ENCODE measurements at regions not wholly inside any gene's neighbourhood (a gene's known extent, or its start where the extent isn't known, plus 50 kb on each side); places are given as distances from the start of the nearest gene placed in this dataset.

DNA sequence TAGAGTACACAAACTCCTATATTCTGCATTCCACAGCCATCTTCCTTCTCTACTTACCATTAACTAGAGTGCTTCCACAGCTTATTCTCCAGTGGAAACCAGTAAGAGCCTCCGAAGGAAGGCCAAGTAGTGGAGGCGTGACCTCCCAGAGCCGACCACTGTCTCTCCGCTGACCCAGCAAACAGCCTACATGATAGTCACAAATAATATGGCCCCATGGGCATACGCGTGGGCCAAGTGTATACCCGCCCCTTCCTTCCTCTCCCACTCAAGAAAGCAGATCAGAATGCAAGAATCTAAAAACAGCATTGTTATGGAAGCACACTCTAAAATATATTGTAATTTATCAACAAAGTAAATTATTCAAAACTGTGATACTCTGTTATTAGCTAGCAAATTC, 526.6 kb upstream of the JARID2 start:
- H3K9me3 ChIP-seq: no peaks in the 10 kb centered on the region
- no peaks in the 10 kb centered on the region for H3K36me3 ChIP-seq
- DNase-seq (ENCODE audit: extremely low spot score): no peak
- no peak overlapping the region for H3K4me3 ChIP-seq
- 74% methylated on average over 7 of the region's 7 CpGs for WGBS
- no peak overlapping the region for H3K27ac ChIP-seq (replicated peaks in 1 of 4)
- TF ChIP-seq EP300 (IDR thresholded peaks at IDR 0.05) (no peak), POLR2A (IDR thresholded peaks at IDR 0.05; ENCODE audit: low read depth) (no peak), POLR2AphosphoS5 (IDR thresholded peaks at IDR 0.05) (no peak)
- TF ChIP-seq, protein P1, sequence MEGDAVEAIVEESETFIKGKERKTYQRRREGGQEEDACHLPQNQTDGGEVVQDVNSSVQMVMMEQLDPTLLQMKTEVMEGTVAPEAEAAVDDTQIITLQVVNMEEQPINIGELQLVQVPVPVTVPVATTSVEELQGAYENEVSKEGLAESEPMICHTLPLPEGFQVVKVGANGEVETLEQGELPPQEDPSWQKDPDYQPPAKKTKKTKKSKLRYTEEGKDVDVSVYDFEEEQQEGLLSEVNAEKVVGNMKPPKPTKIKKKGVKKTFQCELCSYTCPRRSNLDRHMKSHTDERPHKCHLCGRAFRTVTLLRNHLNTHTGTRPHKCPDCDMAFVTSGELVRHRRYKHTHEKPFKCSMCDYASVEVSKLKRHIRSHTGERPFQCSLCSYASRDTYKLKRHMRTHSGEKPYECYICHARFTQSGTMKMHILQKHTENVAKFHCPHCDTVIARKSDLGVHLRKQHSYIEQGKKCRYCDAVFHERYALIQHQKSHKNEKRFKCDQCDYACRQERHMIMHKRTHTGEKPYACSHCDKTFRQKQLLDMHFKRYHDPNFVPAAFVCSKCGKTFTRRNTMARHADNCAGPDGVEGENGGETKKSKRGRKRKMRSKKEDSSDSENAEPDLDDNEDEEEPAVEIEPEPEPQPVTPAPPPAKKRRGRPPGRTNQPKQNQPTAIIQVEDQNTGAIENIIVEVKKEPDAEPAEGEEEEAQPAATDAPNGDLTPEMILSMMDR (IDR thresholded peaks at IDR 0.05): no peak
- intact Hi-C loops (cut with DNase I): loop anchor here (10.0 kb wide), 1 partner anchor 126 kb away; no protein-coding TSS in a partner anchor
- peaks cover 11 to 22% (median 19%) of the 10 kb centered on the region in 4 donors for H3K4me1 ChIP-seq
- no peaks in the 10 kb centered on the region for H3K27me3 ChIP-seq

DNA sequence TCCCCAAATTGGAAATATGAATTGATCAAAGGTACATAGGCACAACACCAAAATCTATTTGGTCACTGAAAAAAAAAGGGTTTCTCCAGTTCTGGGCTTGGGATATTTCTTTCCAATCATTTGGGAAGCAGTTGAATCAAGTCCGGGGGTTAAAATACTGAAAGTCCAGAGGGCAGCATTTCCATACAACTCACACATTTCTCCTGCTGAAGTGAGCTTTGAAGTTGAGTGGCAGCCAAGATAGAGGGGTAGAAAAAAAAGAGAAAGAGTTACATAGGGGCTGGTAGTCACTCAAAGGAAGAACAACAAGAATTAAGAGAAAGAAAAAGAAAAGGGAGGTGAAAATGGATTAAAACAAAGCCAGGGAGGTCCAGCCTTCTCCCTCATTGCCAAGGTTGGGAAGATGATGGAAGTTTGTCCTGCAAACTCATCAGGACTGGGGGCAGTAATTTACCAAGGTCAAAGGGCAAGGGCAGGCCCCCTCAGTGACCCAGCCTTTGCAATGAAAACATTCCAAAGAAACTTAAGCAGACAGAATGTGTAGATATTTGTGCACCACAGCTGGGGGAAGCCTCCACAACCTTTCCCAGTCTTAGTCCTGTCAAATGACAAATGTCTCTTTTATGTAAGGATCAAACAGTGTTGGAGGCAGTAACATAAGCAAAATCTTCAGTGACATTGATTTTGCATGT, 525.3 kb upstream of the JARID2 start:
- DNase-seq (ENCODE audit: extremely low spot score): no peak
- Histone ChIP-seq H3K4me3 (no peak overlapping the region), H3K27ac (replicated peaks in 1 of 4) (peak overlapping the region in 2 of 4 donors; percentile 22 to 40), H3K36me3 (no peaks in the 10 kb centered on the region), H3K27me3 (no peaks in the 10 kb centered on the region), H3K9me3 (no peaks in the 10 kb centered on the region), H3K4me1 (peaks cover 11 to 22% (median 19%) of the 10 kb centered on the region in 4 donors)
- intact Hi-C loops (cut with DNase I): no loop called here
- WGBS: 73% methylated on average over 1 of the region's 1 CpG
- TF ChIP-seq, protein P1 (IDR thresholded peaks at IDR 0.05): no peak
- TF ChIP-seq POLR2A (IDR thresholded peaks at IDR 0.05; ENCODE audit: low read depth) (no peak), POLR2AphosphoS5 (IDR thresholded peaks at IDR 0.05) (no peak), EP300 (IDR thresholded peaks at IDR 0.05) (no peak)

DNA sequence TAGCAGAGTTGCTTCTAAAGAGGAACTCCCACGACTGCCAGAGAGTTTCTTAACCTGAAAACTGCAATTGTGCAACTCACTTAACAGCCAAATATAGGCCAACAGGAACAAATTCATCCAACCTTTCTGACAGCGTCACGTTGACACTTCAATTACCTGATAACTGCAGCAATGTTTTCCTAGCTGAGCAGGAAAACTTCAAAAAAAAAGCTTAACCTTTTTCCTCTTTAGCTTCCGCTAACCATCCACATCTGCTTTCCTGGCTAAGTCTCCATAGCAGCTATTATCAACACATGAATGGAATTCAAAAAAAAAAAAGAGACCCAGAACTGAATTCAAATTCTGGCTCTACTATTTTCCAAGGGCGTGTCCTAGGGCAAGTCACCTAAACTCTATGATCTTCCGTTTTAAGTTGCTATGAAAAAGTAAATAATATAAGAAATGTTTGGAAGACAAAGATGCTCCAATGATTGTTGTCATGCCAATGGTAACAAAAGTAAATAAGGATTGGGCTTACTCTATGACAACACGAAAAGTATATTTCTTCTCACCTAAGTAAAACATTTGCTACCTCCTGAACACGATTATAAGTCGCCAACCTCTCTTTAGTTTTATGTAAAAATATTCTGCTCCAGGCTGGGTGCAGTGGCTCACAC, 524.6 kb upstream of the JARID2 start:
- H3K27me3 ChIP-seq: no peaks in the 10 kb centered on the region
- intact Hi-C loops (cut with DNase I): no loop called here
- peaks cover 11 to 22% (median 19%) of the 10 kb centered on the region in 4 donors for H3K4me1 ChIP-seq
- TF ChIP-seq POLR2A (IDR thresholded peaks at IDR 0.05; ENCODE audit: low read depth) (no peak), POLR2AphosphoS5 (IDR thresholded peaks at IDR 0.05) (peak; percentile 34 to 52)
- H3K4me3 ChIP-seq: no peak overlapping the region
- H3K9me3 ChIP-seq: no peaks in the 10 kb centered on the region
- no peak for DNase-seq (ENCODE audit: extremely low spot score)
- no peaks in the 10 kb centered on the region for H3K36me3 ChIP-seq
- peak overlapping the region in 1 of 4 donors; percentile 40 for H3K27ac ChIP-seq (replicated peaks in 1 of 4)
- WGBS: 42% methylated on average over 9 of the region's 9 CpGs

DNA sequence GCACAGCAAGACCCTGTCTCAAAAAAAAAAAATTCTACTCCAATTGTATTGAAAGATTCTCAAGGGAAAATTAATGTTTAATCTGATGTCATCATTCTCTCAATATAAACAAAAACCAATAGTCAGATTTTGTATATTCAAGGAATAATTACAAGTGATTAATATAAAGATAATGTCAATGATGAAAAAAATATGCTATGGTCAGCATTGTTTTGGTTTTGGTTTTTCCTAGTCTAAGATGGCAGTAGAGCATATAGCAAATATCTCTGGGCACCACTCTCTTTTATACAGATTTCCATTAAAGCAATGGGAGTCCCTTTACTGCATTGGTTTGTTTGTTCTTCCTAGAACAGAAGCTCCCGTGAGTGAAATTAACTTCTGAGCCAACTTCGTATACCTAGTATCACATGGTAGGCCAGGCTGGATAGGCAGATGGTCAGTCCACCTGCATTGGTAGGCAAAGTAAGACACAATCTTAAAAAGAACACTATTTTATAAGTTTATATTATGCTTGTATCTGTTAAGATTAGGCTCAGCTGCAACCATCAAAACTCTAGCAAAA, 523.8 kb upstream of the JARID2 start:
- no peak for DNase-seq (ENCODE audit: extremely low spot score)
- intact Hi-C loops (cut with DNase I): no loop called here
- H3K36me3 ChIP-seq: no peaks in the 10 kb centered on the region
- H3K27ac ChIP-seq (replicated peaks in 1 of 4): no peak overlapping the region
- peaks cover 11 to 22% (median 19%) of the 10 kb centered on the region in 4 donors for H3K4me1 ChIP-seq
- TF ChIP-seq EP300 (IDR thresholded peaks at IDR 0.05) (no peak), POLR2A (IDR thresholded peaks at IDR 0.05; ENCODE audit: low read depth) (no peak), POLR2AphosphoS5 (IDR thresholded peaks at IDR 0.05) (no peak)
- TF ChIP-seq, protein P1 (IDR thresholded peaks at IDR 0.05): no peak
- H3K9me3 ChIP-seq: no peaks in the 10 kb centered on the region
- WGBS: 80% methylated on average over 2 of the region's 2 CpGs
- no peaks in the 10 kb centered on the region for H3K27me3 ChIP-seq
- H3K4me3 ChIP-seq: no peak overlapping the region

DNA sequence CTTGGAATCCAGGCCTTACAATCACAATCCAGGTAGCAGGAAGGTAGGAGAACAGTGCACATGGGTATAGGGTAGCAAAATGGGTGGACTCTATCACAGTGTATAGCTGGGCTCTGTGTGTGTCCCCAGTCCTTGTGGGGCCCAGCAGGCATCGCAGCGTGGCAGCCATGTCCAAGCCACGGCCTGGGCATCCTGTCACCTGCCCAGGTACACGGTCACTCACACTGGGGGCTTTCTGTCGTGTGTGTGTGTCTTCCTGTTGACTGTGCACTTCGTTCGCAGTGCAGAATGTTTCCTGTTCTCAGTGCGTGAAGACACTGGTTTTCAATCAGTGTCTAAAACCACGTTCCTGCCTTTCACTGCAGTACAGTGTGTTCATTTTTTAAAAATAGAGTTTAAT, 523.2 kb upstream of the JARID2 start:
- 89% methylated on average over 9 of the region's 9 CpGs for WGBS
- H3K4me1 ChIP-seq: peaks cover 11 to 22% (median 19%) of the 10 kb centered on the region in 4 donors
- H3K36me3 ChIP-seq: no peaks in the 10 kb centered on the region
- TF ChIP-seq, protein P1 (IDR thresholded peaks at IDR 0.05): no peak
- no peak for TF ChIP-seq EP300 (IDR thresholded peaks at IDR 0.05)
- TF ChIP-seq POLR2A (IDR thresholded peaks at IDR 0.05; ENCODE audit: low read depth): no peak
- TF ChIP-seq POLR2AphosphoS5 (IDR thresholded peaks at IDR 0.05): no peak
- no peaks in the 10 kb centered on the region for H3K27me3 ChIP-seq
- H3K9me3 ChIP-seq: no peaks in the 10 kb centered on the region
- H3K27ac ChIP-seq (replicated peaks in 1 of 4): no peak overlapping the region
- DNase-seq (ENCODE audit: extremely low spot score): no peak
- no peak overlapping the region for H3K4me3 ChIP-seq
- intact Hi-C loops (cut with DNase I): no loop called here
